ENCODE measurements at regions not wholly inside any gene's neighbourhood (a gene's known extent, or its start where the extent isn't known, plus 50 kb on each side); places are given as distances from the start of the nearest gene placed in this dataset.

DNA sequence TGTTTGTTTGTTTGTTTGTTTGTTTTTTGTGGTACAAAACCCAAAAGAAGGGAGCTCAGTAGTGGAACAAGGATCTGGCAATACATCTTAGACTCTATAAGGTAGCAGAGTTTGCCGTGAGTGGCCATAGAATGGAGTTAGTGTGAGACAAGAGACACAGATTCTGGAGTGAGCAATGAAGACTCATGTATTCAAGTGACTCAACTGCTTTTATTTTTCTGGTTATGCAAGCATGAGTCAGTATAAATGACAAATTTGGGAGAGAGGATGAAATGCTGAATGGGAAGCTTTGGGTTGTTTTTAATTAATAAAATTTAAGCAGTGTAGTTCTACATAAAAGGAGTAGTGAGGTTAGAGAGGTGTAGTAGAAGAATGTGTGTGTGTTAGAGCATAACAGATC, 143.6 kb upstream of the ANO5 start:
- intact Hi-C loops (cut with micrococcal nuclease), result no loop called here
- BruUV-seq (replicated peaks), result no TSS peak
- Histone ChIP-seq H4K20me1 (replicated peaks; ENCODE audit: control insufficient read depth, insufficient read depth, low read length) (no peaks in the 10 kb centered on the region), H3K27ac (ENCODE audit: extremely low read depth, low read depth, low read length) (no peak overlapping the region), H3K9me3 (replicated peaks; ENCODE audit: control insufficient read depth, insufficient read depth, low read depth, low read length) (0 out of 2 replicates have a peak, but pooled peaks cover 2% of the 10 kb centered on the region), H3K9ac (ENCODE audit: insufficient read depth in 1 of 2, low read depth in 2 of 2, low read length in 2 of 2) (no peak overlapping the region), H3K4me1 (replicated peaks in 1 of 2; ENCODE audit: control insufficient read depth in 2 of 2, insufficient read depth in 2 of 2, low read length in 2 of 2) (no peaks in the 10 kb centered on the region), H3K79me2 (ENCODE audit: control insufficient read depth, insufficient read depth, low read length) (no peaks in the 10 kb centered on the region), H3K9me1 (ENCODE audit: control insufficient read depth, insufficient read depth, low read length) (no peaks in the 10 kb centered on the region), H3K36me3 (ENCODE audit: control insufficient read depth, insufficient read depth, low read length) (no peaks in the 10 kb centered on the region), H3K4me3 (no peak overlapping the region), H2AFZ (ENCODE audit: low read depth, low read length) (no peak overlapping the region), H3K4me2 (ENCODE audit: insufficient read depth, low read length) (no peak overlapping the region), H3K27me3 (ENCODE audit: control insufficient read depth in 2 of 2, insufficient read depth in 2 of 2, low read length in 2 of 2) (no peaks in the 10 kb centered on the region)
- ChIA-PET POLR2A (no interaction called here), CTCF (ENCODE audit: low intra/inter-chr PET ratio) (no interaction called here)
- WGBS (ENCODE audit: insufficient coverage, low coverage, missing lambda C conversion rate), result 0% methylated on average over 1 of the region's 1 CpG
- no peak for FAIRE-seq
- no peak for ATAC-seq
- in situ Hi-C loops (cut with MboI), result no loop called here
- DNase-seq (ENCODE audit: extremely low read depth in 1 of 4, low spot score in 3 of 4), result no peak
- TF ChIP-seq TEAD1 (CRISPR knock-in tag; IDR thresholded peaks at IDR 0.05) (no peak), TCF7L2 (IDR thresholded peaks at IDR 0.05; ENCODE audit: low read depth, low read length) (no peak), FOXP1 (CRISPR knock-in tag; IDR thresholded peaks at IDR 0.05) (no peak), FOXA3 (CRISPR knock-in tag; conservative IDR thresholded peaks at IDR 0.05 in 1 of 2, IDR thresholded peaks at IDR 0.05 in 1 of 2) (no peak), BACH1 (tag; IDR thresholded peaks at IDR 0.05) (no peak), THRA (IDR thresholded peaks at IDR 0.05) (no peak), POLR2H (tag; IDR thresholded peaks at IDR 0.05; ENCODE audit: low read depth) (no peak), ILF3 (IDR thresholded peaks at IDR 0.05; ENCODE audit: borderline replicate concordance) (no peak), PCBP1 (IDR thresholded peaks at IDR 0.05; ENCODE audit: low read depth, low read length, poor library complexity, severe bottlenecking) (no peak), WHSC1 (IDR thresholded peaks at IDR 0.05; ENCODE audit: low read length) (no peak), HNRNPL (IDR thresholded peaks at IDR 0.05; ENCODE audit: low read depth, low read length) (no peak), ZNF384 (IDR thresholded peaks at IDR 0.05; ENCODE audit: low read depth, low read length) (no peak), ZNF311 (CRISPR knock-in tag; IDR thresholded peaks at IDR 0.05) (no peak), ZBTB11 (CRISPR knock-in tag; IDR thresholded peaks at IDR 0.05) (no peak)
- TF ChIP-seq, protein P1, sequence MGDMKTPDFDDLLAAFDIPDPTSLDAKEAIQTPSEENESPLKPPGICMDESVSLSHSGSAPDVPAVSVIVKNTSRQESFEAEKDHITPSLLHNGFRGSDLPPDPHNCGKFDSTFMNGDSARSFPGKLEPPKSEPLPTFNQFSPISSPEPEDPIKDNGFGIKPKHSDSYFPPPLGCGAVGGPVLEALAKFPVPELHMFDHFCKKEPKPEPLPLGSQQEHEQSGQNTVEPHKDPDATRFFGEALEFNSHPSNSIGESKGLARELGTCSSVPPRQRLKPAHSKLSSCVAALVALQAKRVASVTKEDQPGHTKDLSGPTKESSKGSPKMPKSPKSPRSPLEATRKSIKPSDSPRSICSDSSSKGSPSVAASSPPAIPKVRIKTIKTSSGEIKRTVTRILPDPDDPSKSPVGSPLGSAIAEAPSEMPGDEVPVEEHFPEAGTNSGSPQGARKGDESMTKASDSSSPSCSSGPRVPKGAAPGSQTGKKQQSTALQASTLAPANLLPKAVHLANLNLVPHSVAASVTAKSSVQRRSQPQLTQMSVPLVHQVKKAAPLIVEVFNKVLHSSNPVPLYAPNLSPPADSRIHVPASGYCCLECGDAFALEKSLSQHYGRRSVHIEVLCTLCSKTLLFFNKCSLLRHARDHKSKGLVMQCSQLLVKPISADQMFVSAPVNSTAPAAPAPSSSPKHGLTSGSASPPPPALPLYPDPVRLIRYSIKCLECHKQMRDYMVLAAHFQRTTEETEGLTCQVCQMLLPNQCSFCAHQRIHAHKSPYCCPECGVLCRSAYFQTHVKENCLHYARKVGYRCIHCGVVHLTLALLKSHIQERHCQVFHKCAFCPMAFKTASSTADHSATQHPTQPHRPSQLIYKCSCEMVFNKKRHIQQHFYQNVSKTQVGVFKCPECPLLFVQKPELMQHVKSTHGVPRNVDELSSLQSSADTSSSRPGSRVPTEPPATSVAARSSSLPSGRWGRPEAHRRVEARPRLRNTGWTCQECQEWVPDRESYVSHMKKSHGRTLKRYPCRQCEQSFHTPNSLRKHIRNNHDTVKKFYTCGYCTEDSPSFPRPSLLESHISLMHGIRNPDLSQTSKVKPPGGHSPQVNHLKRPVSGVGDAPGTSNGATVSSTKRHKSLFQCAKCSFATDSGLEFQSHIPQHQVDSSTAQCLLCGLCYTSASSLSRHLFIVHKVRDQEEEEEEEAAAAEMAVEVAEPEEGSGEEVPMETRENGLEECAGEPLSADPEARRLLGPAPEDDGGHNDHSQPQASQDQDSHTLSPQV (IDR thresholded peaks at IDR 0.05), result no peak
